ENCODE measurements at regions not wholly inside any gene's neighbourhood (a gene's known extent, or its start where the extent isn't known, plus 50 kb on each side); places are given as distances from the start of the nearest gene placed in this dataset.

DNA sequence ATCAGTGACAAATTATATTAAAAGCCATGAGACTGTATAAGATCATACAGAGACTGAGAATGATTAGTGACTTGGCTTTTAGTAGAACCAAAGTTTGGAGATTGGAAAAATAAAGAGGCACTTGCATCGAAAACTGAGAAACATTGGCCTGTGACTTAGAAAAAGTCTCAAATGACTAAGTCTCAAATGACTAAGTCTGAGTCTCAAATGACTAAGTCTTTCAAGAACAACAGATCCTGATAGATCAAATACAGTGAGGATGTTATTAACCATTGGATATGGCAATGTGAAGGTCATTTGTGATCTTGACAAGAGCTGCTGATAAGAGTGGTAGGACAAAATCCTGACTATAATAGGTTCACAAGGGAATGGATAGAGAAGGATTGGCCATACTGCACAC is 135.5 kb upstream of the FANCL start:
- H3K14ac ChIP-seq (ENCODE audit: insufficient read length): no peak overlapping the region
- no peak overlapping the region for H3K4me3 ChIP-seq (ENCODE audit: extremely low read depth in 1 of 4, insufficient read depth in 2 of 4, low read depth in 3 of 4, low read length in 4 of 4)
- no peaks in the 10 kb centered on the region for H3K27me3 ChIP-seq (replicated peaks in 1 of 4; ENCODE audit: control insufficient read depth in 3 of 4, extremely low read depth in 1 of 4, insufficient read depth in 3 of 4, low read length in 3 of 4)
- H2BK12ac ChIP-seq (ENCODE audit: low read depth, low read length): no peak overlapping the region
- no peak overlapping the region for H2BK15ac ChIP-seq (ENCODE audit: low read length)
- H3K56ac ChIP-seq (replicated peaks; ENCODE audit: insufficient read length, low read depth, low read length): no peak overlapping the region
- H3K79me1 ChIP-seq (ENCODE audit: low read depth, low read length): no peaks in the 10 kb centered on the region
- DNase-seq (ENCODE audit: low read depth in 1 of 2, low spot score in 2 of 2) (no peak), FAIRE-seq (no peak)
- no peak overlapping the region for H4K5ac ChIP-seq (ENCODE audit: insufficient read length, low read depth, low read length)
- H4K91ac ChIP-seq (replicated peaks; ENCODE audit: insufficient read length, low read length): no peak overlapping the region
- no peaks in the 10 kb centered on the region for H3K4me1 ChIP-seq (replicated peaks in 1 of 4; ENCODE audit: control insufficient read depth in 3 of 4, insufficient read depth in 4 of 4, low read length in 3 of 4)
- H2AK5ac ChIP-seq (ENCODE audit: low read depth, low read length): no peak overlapping the region
- no peaks in the 10 kb centered on the region for H3K23me2 ChIP-seq (ENCODE audit: low read depth, low read length)
- H2AFZ ChIP-seq (ENCODE audit: low read length): 0 out of 2 replicates have a peak overlapping the region, but pooled peaks have one; percentile 12
- H4K20me1 ChIP-seq (replicated peaks in 1 of 2; ENCODE audit: control insufficient read depth in 1 of 2, insufficient read depth in 2 of 2, low read length in 2 of 2): no peaks in the 10 kb centered on the region
- H3K18ac ChIP-seq (ENCODE audit: extremely low read depth, low read length): no peak overlapping the region
- H2BK120ac ChIP-seq (replicated peaks; ENCODE audit: low read depth, low read length): no peak overlapping the region
- no peak overlapping the region for H3K27ac ChIP-seq (ENCODE audit: low read depth, low read length)
- H3K4me2 ChIP-seq (ENCODE audit: insufficient read depth in 1 of 2, low read depth in 2 of 2, low read length in 2 of 2): no peak overlapping the region
- no peaks in the 10 kb centered on the region for H3K9me3 ChIP-seq (ENCODE audit: insufficient read depth in 2 of 2, low read depth in 1 of 2, low read length in 1 of 2)
- no peak overlapping the region for H3K9ac ChIP-seq (replicated peaks in 1 of 4; ENCODE audit: extremely low read depth in 1 of 4, low read depth in 3 of 4, low read length in 3 of 4)
- H3K79me2 ChIP-seq (ENCODE audit: control insufficient read depth in 1 of 2, insufficient read depth in 2 of 2, low read length in 2 of 2): no peaks in the 10 kb centered on the region
- TF ChIP-seq HDAC6 (IDR thresholded peaks at IDR 0.05; ENCODE audit: low read depth, low read length) (no peak), BCL11A (IDR thresholded peaks at IDR 0.05; ENCODE audit: low read depth in 2 of 2, low read length in 2 of 2) (no peak), SIX5 (IDR thresholded peaks at IDR 0.05; ENCODE audit: low read depth, low read length) (no peak), GABPA (IDR thresholded peaks at IDR 0.05; ENCODE audit: borderline replicate concordance, insufficient read depth, low read length) (no peak), KDM5A (IDR thresholded peaks at IDR 0.05; ENCODE audit: low read length) (no peak), SIRT6 (IDR thresholded peaks at IDR 0.05; ENCODE audit: low read length) (no peak), SP1 (IDR thresholded peaks at IDR 0.05; ENCODE audit: low read depth, low read length) (no peak), SIN3A (conservative IDR thresholded peaks at IDR 0.05 in 1 of 2, IDR thresholded peaks at IDR 0.05 in 1 of 2; ENCODE audit: low read depth in 1 of 2, low read length in 2 of 2) (no peak), CBX5 (IDR thresholded peaks at IDR 0.05; ENCODE audit: low read depth, low read length) (no peak), TBP (IDR thresholded peaks at IDR 0.05; ENCODE audit: low read depth, low read length) (no peak), ZNF274 (IDR thresholded peaks at IDR 0.05; ENCODE audit: borderline replicate concordance, extremely low read depth, low read length) (no peak), JUN (IDR thresholded peaks at IDR 0.05; ENCODE audit: low read depth, low read length) (no peak)
- no peak overlapping the region for H2BK5ac ChIP-seq (ENCODE audit: low read depth, low read length)
- H3K4ac ChIP-seq (replicated peaks; ENCODE audit: insufficient read length, low read depth, low read length): no peak overlapping the region
- H4K8ac ChIP-seq (ENCODE audit: extremely low read depth, insufficient read depth, low read length): no peak overlapping the region
- ChIA-PET POLR2A (ENCODE audit: partially characterized antibody) (no interaction called here), CTCF (ENCODE audit: partially characterized antibody) (interaction anchor here (1.0 kb wide), 1 partner anchor 41 kb away, joined by 3 read pairs; no protein-coding TSS in a partner anchor)
- H3K23ac ChIP-seq (ENCODE audit: insufficient read length): no peak overlapping the region
- H3K36me3 ChIP-seq (ENCODE audit: control insufficient read depth in 2 of 4, insufficient read depth in 4 of 4, low read length in 3 of 4): no peaks in the 10 kb centered on the region
- WGBS, 2 experiments (ENCODE audit: extremely low coverage in 1 of 2, insufficient coverage in 1 of 2, insufficient read length in 1 of 2, insufficient replicate concordance in 2 of 2, low coverage in 1 of 2, low lambda C conversion rate in 2 of 2, missing lambda C conversion rate in 1 of 2): 93% methylated on average over 1 of the region's 1 CpG; no CpG with 5 or more reads in 1 of the 2 experiments
- no peak overlapping the region for H2BK20ac ChIP-seq (ENCODE audit: low read length)
